HK-2 (cell line): ENCODE measurements at regions not wholly inside any gene's neighbourhood (a gene's known extent, or its start where the extent isn't known, plus 50 kb on each side); places are given as distances from the start of the nearest gene placed in this dataset.

Experiments used
- DNase-seq: peaks from one replicate; pipeline ENCODE4 v3.0.0-alpha.2; 2018; ENCODE audit not compliant: unreplicated experiment

DNA sequence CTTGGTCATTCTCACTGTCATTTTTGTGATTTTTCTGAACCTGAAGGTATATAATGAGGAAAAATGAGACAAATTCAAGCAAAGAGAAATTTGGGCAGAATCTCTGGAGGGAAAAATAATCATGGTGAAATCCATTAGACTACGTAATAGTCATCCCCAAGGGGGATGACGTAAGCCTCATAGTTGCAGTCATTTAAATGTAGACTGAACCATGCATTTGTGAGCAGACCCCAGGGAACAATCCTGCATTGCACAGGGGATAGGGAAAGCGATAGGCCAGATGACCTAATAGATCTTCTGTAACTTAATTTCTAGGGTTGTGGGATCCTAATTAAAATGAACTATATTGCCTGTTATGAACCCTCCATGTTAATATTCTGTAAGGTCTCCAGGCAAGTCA, 167.4 kb upstream of the C1orf21 start:
- no peak for DNase-seq

DNA sequence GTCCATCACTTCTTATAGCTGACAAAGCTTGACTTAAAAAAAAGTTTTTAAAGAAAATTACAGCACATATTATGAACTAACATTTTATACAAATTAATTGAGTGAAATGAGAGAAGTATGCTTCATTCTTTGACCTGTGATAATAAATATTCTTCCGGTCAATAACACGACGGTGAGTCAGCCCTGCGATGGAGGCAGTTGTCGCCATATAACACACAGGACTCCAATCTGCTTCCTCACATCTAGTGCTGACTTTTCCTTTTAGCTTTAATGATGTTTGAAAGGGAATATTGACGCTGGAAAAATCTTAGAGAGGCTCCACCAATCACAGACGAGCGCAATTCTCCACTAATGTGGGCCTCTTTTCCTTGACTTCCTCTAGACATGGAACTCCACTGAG, 166.9 kb upstream of the C1orf21 start:
- DNase-seq = no peak

DNA sequence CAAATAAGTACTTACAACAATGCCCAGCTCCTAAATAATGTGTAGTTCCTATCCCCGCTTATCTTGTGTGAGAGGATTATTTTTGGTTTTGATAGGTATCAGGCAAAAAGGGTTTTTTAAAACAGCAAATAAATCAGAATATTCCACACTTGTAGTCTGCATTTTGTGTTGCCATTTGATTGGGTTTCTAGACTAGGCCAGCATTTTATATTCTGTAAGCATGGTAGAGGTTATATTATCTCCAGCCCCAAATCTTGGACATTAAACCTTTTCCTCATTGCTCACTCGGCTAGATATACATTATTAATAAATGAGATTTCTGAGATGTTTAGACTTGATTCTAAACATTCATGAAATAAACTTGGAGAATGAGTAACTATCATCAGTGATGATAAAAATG, 165.7 kb upstream of the C1orf21 start:
- no peak for DNase-seq

DNA sequence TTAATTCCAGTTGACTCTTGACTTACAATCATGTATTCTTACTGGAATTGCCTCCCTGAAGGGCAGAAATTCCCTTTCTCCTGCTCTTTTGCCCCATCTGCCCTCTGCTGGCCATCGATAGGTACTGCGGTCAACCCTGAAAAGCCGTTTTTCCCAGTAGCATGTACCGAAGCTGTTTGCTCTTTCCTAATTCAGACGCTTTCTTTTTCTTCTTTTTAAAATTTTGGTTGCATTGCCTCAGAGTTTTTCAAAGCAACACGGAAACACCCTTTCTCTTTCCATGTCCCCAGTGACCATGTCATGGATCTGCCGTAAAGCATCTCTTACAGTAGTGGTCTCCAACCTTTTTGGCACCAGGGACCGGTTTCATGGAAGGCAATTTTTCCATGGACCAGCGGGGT, 164.2 kb upstream of the C1orf21 start:
- DNase-seq = peak; percentile 60

DNA sequence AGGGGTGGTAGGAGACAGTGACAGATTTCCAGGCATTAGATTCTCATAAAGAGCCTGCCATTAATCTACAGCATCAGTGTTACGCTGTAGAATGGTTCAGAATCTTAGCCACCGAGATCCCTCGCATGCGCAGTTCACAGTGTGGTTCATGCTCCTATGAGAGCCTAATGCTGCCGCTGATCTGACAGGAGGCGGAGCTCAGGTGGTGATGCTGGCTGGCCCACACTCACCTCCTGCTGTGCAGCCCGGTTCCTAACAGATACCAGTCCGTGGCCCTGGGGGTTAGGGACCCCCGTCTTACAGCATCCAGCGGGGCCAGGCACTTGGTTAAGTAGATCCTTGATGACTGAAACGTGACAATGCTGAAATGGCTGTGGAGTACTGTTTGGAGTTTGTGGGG, 163.6 kb upstream of the C1orf21 start:
- DNase-seq = no peak

DNA sequence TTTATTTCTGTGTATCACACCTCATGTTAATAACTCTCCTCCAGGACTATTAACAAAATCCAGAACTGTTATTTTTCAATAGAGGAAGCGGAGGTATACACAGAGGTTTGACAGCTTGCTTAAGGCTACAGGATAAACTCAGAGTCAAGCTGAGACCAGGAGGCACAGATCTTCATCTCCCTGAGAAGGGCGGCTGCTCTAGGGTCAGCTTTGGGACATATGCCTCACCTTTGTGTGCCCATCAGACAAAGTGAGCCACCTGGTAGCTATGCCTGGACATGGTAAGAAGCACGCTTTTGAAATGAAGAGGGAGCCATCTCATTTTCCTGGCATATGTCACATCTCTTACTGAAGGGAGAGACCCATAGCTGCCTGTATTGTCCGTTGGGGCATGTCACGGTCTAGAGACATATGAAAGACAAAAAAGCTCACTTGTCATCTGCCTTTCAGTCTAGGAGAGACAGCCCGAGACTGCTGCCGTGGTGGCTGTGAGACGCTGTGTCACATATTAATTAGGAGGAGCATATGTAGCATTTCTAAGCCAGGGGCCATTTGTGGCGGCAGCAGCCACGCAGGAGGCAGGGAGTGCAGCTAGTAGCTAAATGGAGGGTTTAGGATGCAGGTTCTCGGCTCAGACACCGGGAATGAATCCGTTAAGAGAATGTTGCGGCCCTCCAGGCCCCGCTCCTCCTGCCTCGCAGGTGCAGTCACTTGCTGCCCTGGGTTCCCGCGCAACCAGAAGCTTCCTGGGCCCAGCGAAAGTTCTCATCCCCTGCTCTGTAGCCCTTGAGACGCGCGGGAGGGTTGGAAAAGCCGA, 161.3 kb upstream of the C1orf21 start:
- no peak for DNase-seq

DNA sequence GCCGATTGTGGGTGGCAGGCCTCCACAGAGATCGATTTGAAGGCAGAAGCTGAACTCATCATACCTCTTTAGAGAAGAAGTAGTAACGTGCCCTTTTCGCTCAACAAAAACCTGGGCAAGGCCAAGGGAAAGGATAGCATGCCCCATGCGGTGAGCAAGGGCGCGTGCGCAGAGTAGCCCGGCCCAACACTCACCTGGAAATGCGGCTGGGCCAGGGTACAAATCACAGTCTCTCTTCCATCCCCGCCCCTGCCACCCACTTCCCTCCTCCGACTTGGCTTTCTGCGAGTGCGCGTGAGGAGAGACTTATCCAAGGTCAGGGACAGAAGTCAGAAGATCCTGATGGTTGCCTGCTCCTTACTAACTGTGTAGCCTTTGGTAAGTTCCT, 160.7 kb upstream of the C1orf21 start:
- no peak for DNase-seq

DNA sequence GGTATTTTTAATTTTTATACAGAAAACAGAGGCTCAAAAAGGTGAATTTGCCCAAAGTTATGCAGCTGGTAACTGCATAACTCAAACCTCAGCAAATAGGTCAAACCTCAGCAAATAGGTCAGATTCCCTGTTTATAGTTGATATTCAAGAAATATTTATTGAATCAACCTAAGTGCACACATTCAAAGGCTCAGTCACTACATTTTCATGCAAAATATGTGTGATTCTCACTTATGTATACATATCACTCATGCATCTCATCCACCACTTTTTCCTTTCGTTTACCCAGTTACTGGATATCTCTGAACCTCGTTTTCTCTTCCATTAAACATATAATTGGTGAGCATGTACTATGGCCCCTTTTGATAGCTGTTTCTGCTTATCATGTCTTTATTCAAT, 158.3 kb upstream of the C1orf21 start:
- DNase-seq = no peak

DNA sequence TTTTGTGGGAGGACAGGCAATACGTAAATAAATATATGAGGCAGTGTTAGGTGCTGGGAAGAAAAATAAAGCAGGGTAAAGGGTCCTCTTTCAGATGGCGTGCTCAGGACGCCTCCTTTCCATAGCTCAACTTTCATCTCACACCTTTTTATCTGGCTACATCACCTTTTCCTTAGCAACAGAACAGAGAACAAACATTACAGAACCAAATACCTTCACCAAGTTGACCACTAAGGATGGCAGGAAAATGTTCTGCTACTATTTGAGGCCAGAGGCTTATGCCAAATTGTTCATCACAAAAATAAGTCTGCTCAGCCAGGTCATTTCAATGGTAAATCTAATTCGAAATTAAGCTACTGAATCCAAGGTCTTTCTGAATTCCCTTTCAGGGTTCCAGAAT, 149.2 kb upstream of the C1orf21 start:
- DNase-seq = no peak

DNA sequence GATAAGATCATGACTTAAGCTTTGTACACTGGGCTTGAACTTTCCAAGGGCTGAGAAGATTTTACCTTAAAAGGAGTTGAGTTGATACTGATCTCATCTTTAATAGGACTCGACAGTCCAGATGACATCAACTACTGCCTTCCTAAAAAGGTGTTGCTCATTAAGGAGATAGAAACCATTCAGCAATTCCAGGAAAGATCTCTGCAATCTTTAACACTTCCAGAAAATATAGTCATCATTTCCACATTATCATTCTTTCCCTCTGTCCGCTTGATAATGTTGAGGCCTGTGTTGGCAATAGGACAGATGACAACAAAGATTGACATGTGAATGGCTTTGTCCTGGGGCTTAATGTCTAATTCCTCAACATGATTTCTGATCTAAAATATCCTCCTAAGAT, 145.4 kb upstream of the C1orf21 start:
- no peak for DNase-seq

DNA sequence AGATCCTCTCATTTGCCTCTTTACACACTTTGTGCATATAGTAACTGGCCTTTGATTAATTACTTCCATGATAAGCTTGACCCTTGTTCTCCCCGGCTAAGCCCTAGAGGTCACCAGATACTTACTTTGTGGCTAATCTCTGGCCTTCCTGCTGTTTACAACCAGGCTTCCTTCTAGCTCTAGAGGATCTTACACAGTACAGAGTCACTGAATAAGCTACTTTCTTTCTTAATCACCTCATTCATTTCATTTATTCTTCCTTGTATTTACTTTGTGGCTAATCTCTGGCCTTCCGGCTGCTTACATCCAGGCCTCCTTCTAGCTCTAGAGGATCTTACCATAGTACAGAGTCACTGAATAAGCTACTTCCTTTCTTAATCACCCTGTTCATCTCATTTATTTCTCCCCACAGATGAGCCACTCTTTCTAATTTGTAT, 144.3 kb upstream of the C1orf21 start:
- DNase-seq = no peak

DNA sequence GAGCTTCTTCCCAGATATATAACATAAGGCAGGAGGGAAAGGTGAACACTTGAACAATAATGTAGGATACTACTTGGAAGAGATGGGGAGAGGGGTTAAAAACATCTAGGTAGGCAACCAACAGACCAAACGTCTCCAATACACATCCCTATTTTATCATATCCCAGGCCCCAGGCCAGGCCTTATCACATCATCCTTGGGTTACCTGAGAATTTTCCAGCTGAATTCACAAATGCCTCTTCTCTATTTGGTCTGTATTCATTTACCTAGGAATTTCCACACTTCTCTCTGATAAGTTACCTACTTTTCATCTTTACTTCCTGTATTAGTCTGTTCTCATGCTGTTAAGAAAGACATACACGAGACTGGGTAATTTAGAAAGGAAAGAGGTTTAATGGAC, 141.9 kb upstream of the C1orf21 start:
- no peak for DNase-seq

DNA sequence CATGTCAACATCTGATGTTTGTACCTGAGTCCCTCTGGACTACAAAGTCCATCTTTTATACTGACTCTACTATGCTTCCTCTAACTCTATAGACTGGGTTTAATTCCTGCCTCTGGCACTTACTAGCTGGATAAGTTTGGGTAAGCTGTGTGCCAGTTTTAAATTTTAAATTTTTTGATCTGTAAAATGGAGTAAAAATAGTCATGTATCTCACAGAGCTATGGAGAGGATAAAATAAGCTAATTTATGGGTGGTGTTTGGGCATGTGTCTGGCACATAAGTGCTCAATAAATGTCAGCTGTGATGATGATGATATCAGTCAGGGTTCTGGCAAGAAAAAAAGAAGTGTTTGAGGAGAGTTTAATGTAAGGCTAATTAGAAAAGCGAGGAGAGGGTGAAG, 139.2 kb upstream of the C1orf21 start:
- no peak for DNase-seq

DNA sequence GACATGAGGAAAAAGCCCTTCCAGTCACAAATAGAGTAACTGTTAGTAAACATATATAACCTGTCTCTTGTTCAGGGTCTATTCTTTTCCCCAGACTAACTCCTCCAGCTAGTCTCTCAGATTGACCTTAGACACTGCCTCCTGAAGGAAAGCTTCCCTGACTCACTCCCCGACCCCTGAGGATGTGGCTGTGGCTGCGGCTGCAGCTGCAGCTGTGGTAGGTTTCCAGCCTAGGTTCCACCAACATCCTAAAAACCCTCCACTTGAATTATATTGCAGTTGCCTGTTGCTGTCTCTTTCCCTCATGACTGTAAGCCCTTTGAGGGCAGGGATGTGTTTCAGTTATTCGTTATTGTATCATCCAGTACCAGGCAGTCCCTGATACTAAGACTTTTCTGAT, 132.9 kb upstream of the C1orf21 start:
- DNase-seq = no peak

DNA sequence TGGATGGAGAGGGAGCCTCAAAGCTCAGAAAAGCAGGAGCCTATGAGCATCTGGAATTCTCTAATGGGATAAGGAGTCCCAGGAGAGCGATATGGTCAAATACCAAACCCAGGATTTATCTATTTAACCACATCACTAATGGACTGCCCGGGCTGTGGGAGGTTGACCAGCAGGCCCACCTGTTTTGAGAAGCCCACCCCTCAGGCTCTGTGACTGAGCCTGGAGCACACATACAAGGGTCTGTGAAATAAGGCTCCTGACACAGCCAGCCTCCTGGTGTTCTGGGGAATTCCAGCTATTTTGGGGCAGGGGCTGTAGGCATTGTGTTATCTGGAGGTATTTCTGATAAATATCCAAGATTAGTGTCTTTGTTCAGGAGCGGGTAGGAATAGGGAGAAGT, 132.0 kb upstream of the C1orf21 start:
- no peak for DNase-seq

DNA sequence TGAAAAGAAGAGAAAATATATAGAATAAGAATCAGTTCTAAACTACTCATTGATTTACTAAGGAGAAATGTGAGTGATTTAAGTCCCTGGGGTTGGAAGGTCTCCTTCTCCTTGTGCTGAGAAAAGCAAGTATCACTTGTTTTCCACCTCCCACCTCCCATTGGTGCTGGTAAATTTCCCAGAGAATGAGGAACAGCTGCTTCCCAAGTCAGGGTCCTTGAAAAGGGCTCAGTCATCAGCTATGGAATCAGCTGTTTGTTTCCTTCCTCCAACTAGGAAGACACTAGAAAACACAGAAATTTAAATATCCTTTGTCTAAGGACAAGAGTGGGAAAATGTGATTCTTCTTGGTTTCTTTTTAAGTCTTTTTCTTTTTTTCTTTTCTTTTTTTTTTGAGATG, 131.3 kb upstream of the C1orf21 start:
- DNase-seq = no peak

DNA sequence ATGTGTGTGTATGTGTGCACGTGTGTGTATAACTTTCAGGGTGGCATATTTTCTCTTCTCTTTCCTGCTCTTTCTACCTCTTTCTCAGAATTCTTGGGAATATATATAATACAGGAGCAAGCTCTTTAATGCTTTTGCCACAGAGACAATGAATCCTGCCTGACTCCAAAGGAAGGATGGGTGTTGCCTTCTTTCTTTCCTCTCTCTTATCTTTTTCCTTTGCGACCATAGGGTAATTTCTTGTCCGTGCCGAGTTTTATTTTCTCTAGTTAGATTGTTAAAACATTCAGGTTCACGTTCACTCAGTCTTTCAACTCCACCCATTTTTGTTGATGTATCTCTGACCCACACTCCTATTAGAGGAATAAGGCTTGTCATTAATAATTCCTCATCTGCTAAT, 129.0 kb upstream of the C1orf21 start:
- DNase-seq = no peak

DNA sequence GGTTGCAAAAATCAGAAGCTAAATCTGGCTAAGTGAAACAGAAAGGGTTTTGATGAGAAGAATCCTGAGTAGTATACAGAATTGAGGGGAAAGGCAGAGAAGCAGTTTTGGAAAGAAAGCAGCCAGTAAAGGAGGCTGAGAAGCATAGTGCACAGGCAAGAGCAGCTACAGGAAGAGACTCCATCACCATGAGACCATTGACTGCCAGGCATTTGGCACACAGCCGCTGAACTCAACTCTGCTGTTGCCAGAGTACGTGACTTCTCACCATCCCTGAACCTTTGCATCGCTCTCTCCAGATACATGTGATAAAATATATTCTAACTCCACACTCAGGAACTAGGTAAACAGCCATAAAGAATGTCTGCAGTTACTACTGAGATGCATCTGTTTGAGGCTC, 128.3 kb upstream of the C1orf21 start:
- no peak for DNase-seq

DNA sequence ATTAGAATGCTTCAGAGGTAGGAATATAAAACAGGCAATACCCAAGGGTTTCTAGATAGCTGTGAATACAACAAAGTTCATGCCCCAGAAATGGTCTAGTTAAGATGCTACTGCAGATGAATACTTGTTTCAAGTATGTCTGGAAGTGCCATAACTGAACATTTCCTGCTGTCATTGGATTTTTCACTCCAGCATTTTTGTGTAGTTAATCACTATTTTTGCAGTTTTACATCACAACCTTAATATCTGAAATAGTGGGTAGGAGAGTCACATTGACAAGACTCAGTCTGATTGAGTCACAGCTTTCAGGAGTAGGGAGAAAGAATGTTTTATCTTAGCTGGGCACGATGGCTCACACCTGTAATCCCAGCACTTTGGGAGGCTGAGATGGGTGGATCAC, 126.4 kb upstream of the C1orf21 start:
- DNase-seq = no peak

DNA sequence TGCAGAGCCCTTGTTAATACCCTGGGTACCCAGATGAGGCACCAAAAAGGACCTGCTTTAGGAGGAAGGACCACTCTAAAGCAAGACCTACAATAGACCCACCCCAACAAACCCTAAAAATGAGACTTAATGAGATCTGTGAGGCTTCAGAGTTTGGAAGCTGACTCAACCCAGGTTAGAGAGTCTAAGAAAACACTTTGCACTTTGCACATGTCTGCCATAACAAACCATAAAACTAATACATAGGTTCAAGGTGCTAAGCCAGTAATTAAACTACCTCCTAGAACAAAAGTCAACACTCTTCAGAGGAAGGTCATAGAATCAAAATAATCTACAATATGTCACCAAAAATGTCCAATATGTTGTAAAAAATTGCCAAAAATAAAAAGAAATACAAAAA, 124.7 kb upstream of the C1orf21 start:
- no peak for DNase-seq

DNA sequence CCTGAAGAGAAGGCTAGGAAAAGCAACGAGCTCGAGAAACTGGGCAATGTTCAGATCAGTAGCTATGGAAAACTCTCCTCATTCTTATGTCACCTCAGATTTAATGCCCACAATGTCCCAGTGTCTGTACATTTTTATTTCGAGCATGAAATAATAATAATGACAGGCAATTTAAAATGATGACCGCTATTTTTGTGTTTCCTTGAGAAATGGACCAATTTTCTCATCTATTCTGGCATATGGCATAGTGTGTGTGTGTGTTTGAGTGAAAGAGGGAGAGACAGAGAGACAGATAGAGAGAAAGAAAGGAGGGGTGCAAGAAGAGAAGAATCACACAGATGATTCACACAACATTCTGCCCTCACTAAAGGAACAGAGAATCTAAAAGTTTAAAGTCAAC, 119.1 kb upstream of the C1orf21 start:
- DNase-seq = no peak

DNA sequence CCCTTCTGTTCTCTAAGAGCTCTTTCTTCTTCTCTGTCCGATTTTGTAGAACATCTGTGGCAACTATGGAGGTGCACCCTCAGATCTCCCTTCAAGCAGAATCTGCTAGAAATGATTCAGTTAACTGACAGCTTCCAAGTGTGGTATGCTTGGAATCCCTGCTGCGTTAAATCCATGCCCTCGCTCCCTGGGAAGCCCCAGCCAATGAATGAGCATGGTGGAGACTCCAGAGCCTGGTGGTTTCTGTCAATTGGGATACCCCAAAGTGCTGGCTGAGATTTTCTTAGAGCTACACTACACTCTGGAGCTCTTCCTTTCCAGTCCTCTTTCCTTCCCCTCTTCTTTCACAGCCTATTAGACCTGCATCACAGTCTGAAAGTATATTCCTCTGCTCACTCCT, 116.3 kb upstream of the C1orf21 start:
- no peak for DNase-seq

DNA sequence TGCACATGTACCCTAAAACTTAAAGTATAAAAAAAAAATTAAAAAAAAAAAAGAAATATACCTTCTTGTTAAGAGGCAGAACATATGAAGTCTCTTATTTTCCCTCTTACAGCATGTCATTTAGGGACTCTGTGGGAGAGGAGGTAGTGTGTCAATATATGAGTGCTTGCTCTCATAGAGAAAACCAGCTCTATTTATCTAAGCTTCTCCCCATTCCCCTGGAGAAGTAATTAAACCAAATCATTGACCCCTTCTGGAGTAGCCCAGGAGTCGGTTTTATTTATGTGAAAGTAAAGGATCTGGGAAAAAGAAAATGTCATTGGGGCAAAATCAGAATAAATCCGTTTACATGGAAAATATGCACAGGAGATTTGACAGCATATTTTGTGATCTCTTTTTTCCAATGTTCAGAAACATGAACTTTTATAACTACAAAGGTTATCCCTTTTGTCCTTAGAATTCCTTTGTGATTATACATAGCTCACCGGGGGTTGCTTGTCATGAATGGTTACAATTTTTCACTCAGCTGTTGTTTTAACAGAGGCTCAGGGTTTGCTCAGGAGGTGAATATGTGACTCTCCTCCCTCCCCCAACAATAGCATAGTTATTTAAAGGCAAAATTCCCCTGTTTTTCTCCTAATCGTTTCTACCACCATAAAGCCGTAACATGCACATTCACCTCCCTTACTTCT, 114.5 kb upstream of the C1orf21 start:
- DNase-seq = no peak

DNA sequence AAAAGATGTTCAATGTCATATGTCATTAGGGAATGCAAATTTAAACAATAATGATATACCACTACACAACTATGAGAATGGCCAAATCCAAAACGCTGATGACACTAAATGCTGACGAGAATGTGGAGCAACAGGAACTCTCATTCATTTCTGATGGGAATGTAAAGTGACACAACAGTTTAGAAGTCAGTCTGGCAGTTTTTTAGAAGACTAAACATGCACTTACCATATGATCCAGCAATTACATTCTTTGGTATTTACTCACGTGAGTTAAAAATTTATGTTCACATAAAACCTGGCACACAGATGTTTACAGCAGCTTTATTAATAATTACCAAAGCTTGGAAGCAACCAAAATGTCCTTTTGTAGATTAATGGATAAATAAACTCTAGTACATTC, 110.4 kb upstream of the C1orf21 start:
- DNase-seq = no peak
